HPDE6-E6E7 (cell line): ENCODE measurements at regions not wholly inside any gene's neighbourhood (a gene's known extent, or its start where the extent isn't known, plus 50 kb on each side); places are given as distances from the start of the nearest gene placed in this dataset.

Source experiments
- DNase-seq: peaks from one replicate; pipeline ENCODE4 v3.0.0; 2011; ENCODE audit warnings: missing footprints; ENCODE audit errors: extremely low spot score

GRCh38 chr17:17416400-17417360 lies 60.1 kb upstream of the MED9 start:
- DNase-seq = no peak

GRCh38 chr17:17417718-17418181 lies 59.0 kb upstream of the MED9 start:
- no peak for DNase-seq

GRCh38 chr17:17419166-17419565 lies 57.6 kb upstream of the MED9 start:
- DNase-seq = no peak

- DNase-seq = no peak
Observed at GRCh38 chr17:17419631-17420030, 57.2 kb upstream of the MED9 start.

- DNase-seq = no peak
Observed at GRCh38 chr17:17420082-17420481, 56.7 kb upstream of the MED9 start.

GRCh38 chr17:17420561-17421269 lies 56.1 kb upstream of the MED9 start:
- no peak for DNase-seq

GRCh38 chr17:17421346-17422216 lies 55.2 kb upstream of the MED9 start:
- DNase-seq = no peak

GRCh38 chr17:17422217-17422610 lies 54.6 kb upstream of the MED9 start:
- DNase-seq = no peak

GRCh38 chr17:17422641-17423040 lies 54.2 kb upstream of the MED9 start:
- DNase-seq = no peak

GRCh38 chr17:17423656-17424055 lies 53.1 kb upstream of the MED9 start:
- DNase-seq = no peak

GRCh38 chr17:17424552-17424951 lies 52.2 kb upstream of the MED9 start:
- DNase-seq = no peak

- no peak for DNase-seq
Observed at GRCh38 chr17:17425005-17425404, 51.8 kb upstream of the MED9 start.

GRCh38 chr17:17425591-17425990 lies 51.2 kb upstream of the MED9 start:
- DNase-seq = no peak

- no peak for DNase-seq
Observed at GRCh38 chr17:17426184-17426583, 50.6 kb upstream of the MED9 start.
